HCT116 (cell line): ENCODE measurements at regions not wholly inside any gene's neighbourhood (a gene's known extent, or its start where the extent isn't known, plus 50 kb on each side); places are given as distances from the start of the nearest gene placed in this dataset.
"Not testable (repeated sequence)": the region's sequence is repeated elsewhere in the genome, so short reads cannot be mapped to it uniquely, and the experiment has no call there.

Experiments
- CEBPB ChIP-seq: IDR thresholded peaks from 2 replicates; pipeline ENCODE4 v1.6.1; 2012; ENCODE audit warnings: low read depth
- EZH2 ChIP-seq: fragments of 200-600 bp; sonication (generic); IDR thresholded peaks from 2 replicates; pipeline ENCODE4 v1.6.1; 2017; ENCODE audit warnings: antibody characterized with exemption, mixed run types
- POLR2A ChIP-seq: IDR thresholded peaks from 2 replicates; pipeline ENCODE4 v1.7.0; 2011; ENCODE audit warnings: borderline replicate concordance; ENCODE audit not compliant: insufficient read depth, insufficient read length; ENCODE audit errors: extremely low read depth
- SIN3A ChIP-seq: IDR thresholded peaks from 2 replicates; pipeline ENCODE4 v1.6.1; 2012; ENCODE audit warnings: low read depth
- ZNF274 ChIP-seq: fragments of 200-500 bp; sonication (Bioruptor generic); IDR thresholded peaks from 2 replicates; pipeline ENCODE4 v1.6.1; 2014; ENCODE audit warnings: mild to moderate bottlenecking, low read depth, low read length, inconsistent platforms
- TF ChIP-seq, protein P1 (sequence below), 3 experiments: fragments of 200-600 bp in 1 of 3; sonication (generic) in 1 of 3; IDR thresholded peaks in 2 of 3; conservative IDR thresholded peaks in 1 of 3; 2 replicates each; pipeline ENCODE4 v1.5.1; 2012 to 2017; ENCODE audit warnings: low read depth in 2 of 3, low read length in 2 of 3, antibody characterized with exemption in 1 of 3, borderline replicate concordance in 1 of 3, control low read depth in 1 of 3, mild to moderate bottlenecking in 1 of 3, mixed read lengths in 1 of 3, mixed run types in 1 of 3, moderate library complexity in 1 of 3; ENCODE audit not compliant: insufficient read depth in 1 of 3

DNA sequence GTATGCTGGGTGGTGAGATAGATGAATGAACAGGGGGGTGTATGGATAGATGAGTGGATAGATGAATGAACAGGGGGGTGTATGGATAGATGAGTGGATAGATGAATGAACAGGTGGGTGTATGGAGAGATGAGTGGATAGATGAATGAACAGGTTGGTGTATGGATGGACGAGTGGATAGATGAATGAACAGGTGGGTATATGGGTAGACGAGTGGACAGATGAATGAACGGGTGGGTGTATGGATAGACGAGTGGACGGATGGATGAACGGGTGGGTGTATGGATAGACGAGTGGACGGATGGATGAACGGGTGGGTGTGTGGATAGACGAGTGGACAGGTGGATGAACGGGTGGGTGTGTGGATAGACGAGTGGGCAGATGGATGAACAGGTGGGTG lies 110.3 kb upstream of the ZNF469 start:
- TF ChIP-seq, protein P1, sequence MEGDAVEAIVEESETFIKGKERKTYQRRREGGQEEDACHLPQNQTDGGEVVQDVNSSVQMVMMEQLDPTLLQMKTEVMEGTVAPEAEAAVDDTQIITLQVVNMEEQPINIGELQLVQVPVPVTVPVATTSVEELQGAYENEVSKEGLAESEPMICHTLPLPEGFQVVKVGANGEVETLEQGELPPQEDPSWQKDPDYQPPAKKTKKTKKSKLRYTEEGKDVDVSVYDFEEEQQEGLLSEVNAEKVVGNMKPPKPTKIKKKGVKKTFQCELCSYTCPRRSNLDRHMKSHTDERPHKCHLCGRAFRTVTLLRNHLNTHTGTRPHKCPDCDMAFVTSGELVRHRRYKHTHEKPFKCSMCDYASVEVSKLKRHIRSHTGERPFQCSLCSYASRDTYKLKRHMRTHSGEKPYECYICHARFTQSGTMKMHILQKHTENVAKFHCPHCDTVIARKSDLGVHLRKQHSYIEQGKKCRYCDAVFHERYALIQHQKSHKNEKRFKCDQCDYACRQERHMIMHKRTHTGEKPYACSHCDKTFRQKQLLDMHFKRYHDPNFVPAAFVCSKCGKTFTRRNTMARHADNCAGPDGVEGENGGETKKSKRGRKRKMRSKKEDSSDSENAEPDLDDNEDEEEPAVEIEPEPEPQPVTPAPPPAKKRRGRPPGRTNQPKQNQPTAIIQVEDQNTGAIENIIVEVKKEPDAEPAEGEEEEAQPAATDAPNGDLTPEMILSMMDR (IDR thresholded peaks at IDR 0.05 in 2 of 3, conservative IDR thresholded peaks at IDR 0.05 in 1 of 3; ENCODE audit: borderline replicate concordance in 1 of 3, insufficient read depth in 1 of 3, low read depth in 2 of 3, low read length in 2 of 3), result not testable (repeated sequence)
- not testable (repeated sequence) for TF ChIP-seq ZNF274, CEBPB, EZH2, SIN3A, POLR2A
